OCI-LY1 (cell line): ENCODE measurements at regions not wholly inside any gene's neighbourhood (a gene's known extent, or its start where the extent isn't known, plus 50 kb on each side); places are given as distances from the start of the nearest gene placed in this dataset.

Source experiments
- H2AFZ ChIP-seq: fragments of 200-600 bp; sonication (generic), shearing (Covaris generic); 2 replicates; pipeline ENCODE4 v1.6.0; 2014; ENCODE audit warnings: antibody characterized with exemption, mild to moderate bottlenecking, low read length
- H3F3A ChIP-seq: fragments of 200-600 bp; sonication (generic), shearing (Covaris generic); 2 replicates; pipeline ENCODE4 v1.6.0; 2014; ENCODE audit warnings: mild to moderate bottlenecking, antibody characterized with exemption, low read length, moderate library complexity; ENCODE audit not compliant: insufficient read depth
- H3K27ac ChIP-seq: fragments of 200-600 bp; sonication (generic); 2 replicates; pipeline ENCODE4 v1.5.1; 2014; ENCODE audit warnings: low read length, mixed run types, mild to moderate bottlenecking, low read depth; ENCODE audit not compliant: poor library complexity, severe bottlenecking
- H3K27me3 ChIP-seq: fragments of 200-600 bp; sonication (generic); 2 replicates; pipeline ENCODE4 v1.6.0; 2014; ENCODE audit warnings: antibody characterized with exemption, mild to moderate bottlenecking, low read length, moderate library complexity; ENCODE audit not compliant: insufficient read depth
- H3K36me3 ChIP-seq: fragments of 200-600 bp; sonication (generic); 2 replicates; pipeline ENCODE4 v1.6.1; 2014; ENCODE audit warnings: mild to moderate bottlenecking, antibody characterized with exemption, low read length, moderate library complexity, mixed read lengths; ENCODE audit not compliant: insufficient read depth
- H3K4me1 ChIP-seq: fragments of 200-600 bp; sonication (generic); 2 replicates; pipeline ENCODE4 v1.5.1; 2014; ENCODE audit warnings: mild to moderate bottlenecking, low read length, moderate library complexity; ENCODE audit not compliant: insufficient read depth, severe bottlenecking
- H3K4me2 ChIP-seq: fragments of 200-600 bp; sonication (generic), shearing (Covaris generic); 2 replicates; pipeline ENCODE4 v1.6.1; 2014; ENCODE audit warnings: low read length
- H3K4me3 ChIP-seq: fragments of 200-600 bp; sonication (generic); 2 replicates; pipeline ENCODE4 v1.5.1; 2014; ENCODE audit warnings: low read length, low read depth, mild to moderate bottlenecking, mixed read lengths; ENCODE audit not compliant: poor library complexity, severe bottlenecking
- H3K79me2 ChIP-seq: fragments of 200-600 bp; shearing (Covaris generic); 2 replicates; pipeline ENCODE4 v1.6.1; 2016; ENCODE audit warnings: mixed run types, low read length, mixed read lengths; ENCODE audit not compliant: insufficient read depth
- H3K9ac ChIP-seq: fragments of 200-600 bp; sonication (generic), shearing (Covaris generic); 2 replicates; pipeline ENCODE4 v1.6.1; 2014; ENCODE audit warnings: mild to moderate bottlenecking, low read length, mixed read lengths
- H3K9me2 ChIP-seq: fragments of 200-600 bp; sonication (generic), shearing (Covaris generic); 2 replicates; pipeline ENCODE4 v1.6.1; 2014; ENCODE audit warnings: low read depth, mild to moderate bottlenecking, low read length, mixed read lengths
- H3K9me3 ChIP-seq: fragments of 200-600 bp; shearing (Covaris generic); 2 replicates; pipeline ENCODE4 v1.6.1; 2014; ENCODE audit warnings: low read length, mixed read lengths
- H4K20me1 ChIP-seq: fragments of 200-600 bp; sonication (generic), shearing (Covaris generic); 2 replicates; pipeline ENCODE4 v1.6.0; 2016; ENCODE audit warnings: mild to moderate bottlenecking, low read length; ENCODE audit not compliant: insufficient read depth
- CTCF ChIP-seq: fragments of 200-600 bp; sonication (generic), shearing (Covaris generic); IDR thresholded peaks from 2 replicates; pipeline ENCODE4 v1.5.1; 2017; ENCODE audit warnings: mild to moderate bottlenecking, antibody characterized with exemption, low read length, moderate library complexity, mixed read lengths
- EZH2 ChIP-seq: fragments of 200-600 bp; sonication (generic), shearing (Covaris generic); IDR thresholded peaks from 2 replicates; pipeline ENCODE4 v1.8.0; 2017; ENCODE audit warnings: borderline replicate concordance, mixed run types, mild to moderate bottlenecking, antibody characterized with exemption, low read length, moderate library complexity, mixed read lengths

- Histone ChIP-seq H3K79me2 (no peaks in the 10 kb centered on the region), H3K27ac (no peak overlapping the region), H3F3A (no peaks in the 10 kb centered on the region), H3K9me3 (no peaks in the 10 kb centered on the region), H3K36me3 (no peaks in the 10 kb centered on the region), H3K27me3 (no peaks in the 10 kb centered on the region), H3K9me2 (no peaks in the 10 kb centered on the region), H3K4me1 (no peaks in the 10 kb centered on the region), H3K4me3 (no peak overlapping the region), H4K20me1 (no peaks in the 10 kb centered on the region), H2AFZ (no peak overlapping the region), H3K9ac (no peak overlapping the region), H3K4me2 (no peak overlapping the region)
- no peak for TF ChIP-seq EZH2
- no peak for TF ChIP-seq CTCF
These were observed 143.4 kb upstream of the TSC22D2 start for GRCh38 chr3:150264561-150265279.

- H3K27ac ChIP-seq, result no peak overlapping the region
- no peaks in the 10 kb centered on the region for H3K9me3 ChIP-seq
- no peak for TF ChIP-seq CTCF
- no peak for TF ChIP-seq EZH2
- no peaks in the 10 kb centered on the region for H3K27me3 ChIP-seq
- no peaks in the 10 kb centered on the region for H3K4me1 ChIP-seq
- H3K9ac ChIP-seq, result no peak overlapping the region
- H3K79me2 ChIP-seq, result no peaks in the 10 kb centered on the region
- H3K9me2 ChIP-seq, result no peaks in the 10 kb centered on the region
- H3F3A ChIP-seq, result no peaks in the 10 kb centered on the region
- no peak overlapping the region for H3K4me2 ChIP-seq
- no peaks in the 10 kb centered on the region for H4K20me1 ChIP-seq
- no peaks in the 10 kb centered on the region for H3K36me3 ChIP-seq
- H2AFZ ChIP-seq, result no peak overlapping the region
- H3K4me3 ChIP-seq, result no peak overlapping the region
These were observed 146.1 kb upstream of the TSC22D2 start for GRCh38 chr3:150261958-150262357.

GRCh38 chr3:150261418-150261817 is 146.7 kb upstream of the TSC22D2 start:
- H2AFZ ChIP-seq, result no peak overlapping the region
- no peaks in the 10 kb centered on the region for H3K9me2 ChIP-seq
- no peaks in the 10 kb centered on the region for H3K27me3 ChIP-seq
- H3K27ac ChIP-seq, result no peak overlapping the region
- no peak for TF ChIP-seq CTCF
- TF ChIP-seq EZH2, result no peak
- H3K9me3 ChIP-seq, result no peaks in the 10 kb centered on the region
- H3K79me2 ChIP-seq, result no peaks in the 10 kb centered on the region
- no peaks in the 10 kb centered on the region for H3K4me1 ChIP-seq
- H3F3A ChIP-seq, result no peaks in the 10 kb centered on the region
- no peak overlapping the region for H3K9ac ChIP-seq
- H3K4me3 ChIP-seq, result no peak overlapping the region
- H4K20me1 ChIP-seq, result no peaks in the 10 kb centered on the region
- no peaks in the 10 kb centered on the region for H3K36me3 ChIP-seq
- no peak overlapping the region for H3K4me2 ChIP-seq
